Psoas muscle (tissue), 7 donors: ENCODE measurements at regions not wholly inside any gene's neighbourhood (a gene's known extent, or its start where the extent isn't known, plus 50 kb on each side); places are given as distances from the start of the nearest gene placed in this dataset.
A peak's percentile ranks its signal among the peaks of the same experiment; 100 is the strongest.

Source experiments
- ATAC-seq, 4 donors: fragments of 200-7000 bp; cut with Tn5 transposase; one replicate each; pipeline ENCODE4 v1.9.1; 2020; ENCODE audit warnings: moderate library complexity in 3 of 4, mild to moderate bottlenecking in 2 of 4
- DNase-seq, 2 donors: peaks; one replicate each; pipeline ENCODE4 v3.0.0-alpha.2; 2020
- H3K27ac ChIP-seq: fragments of 200-600 bp; one replicate; pipeline ENCODE4 v1.8.0; 2022
- H3K27me3 ChIP-seq, 3 donors: fragments of 200-600 bp in 1 of 3; one replicate each; pipeline versions ENCODE4 v1.6.1 to v1.8.0; 2013 to 2022; ENCODE audit warnings: low read length in 2 of 3, mild to moderate bottlenecking in 2 of 3, moderate library complexity in 1 of 3; ENCODE audit not compliant: insufficient read depth in 3 of 3
- H3K36me3 ChIP-seq, 2 donors: fragments of 200-600 bp in 1 of 2; one replicate each; pipeline versions ENCODE4 v1.6.1 to v1.8.0; 2013 to 2022; ENCODE audit warnings: low read depth in 1 of 2, mild to moderate bottlenecking in 1 of 2, moderate library complexity in 1 of 2; ENCODE audit not compliant: insufficient read depth in 1 of 2
- H3K4me1 ChIP-seq: fragments of 200-600 bp; one replicate; pipeline ENCODE4 v1.8.0; 2022
- H3K4me3 ChIP-seq: fragments of 200-600 bp; one replicate; pipeline ENCODE4 v1.8.0; 2022; ENCODE audit warnings: mild to moderate bottlenecking
- H3K9me3 ChIP-seq: fragments of 200-600 bp; one replicate; pipeline ENCODE4 v1.8.0; 2022
- WGBS, 3 donors: extraction: QIAGEN DNeasy Blood & Tissue Kit; methylation state at CpG; one replicate each; pipeline versions ENCODE4 v1.1.6 to v1.1.7; 2013; 5-methylcytosine and 5-hydroxymethylcytosine counted together
- intact Hi-C, 2 donors: fragments of 100-400 bp; cut with DNase I; formaldehyde crosslinking; loops; one replicate each; pipeline versions ENCODE4 v1.11.0 to v1.14.2; 2022
- TF ChIP-seq, protein P1 (sequence below): fragments of 200-600 bp; IDR thresholded peaks from one replicate; pipeline ENCODE4 v1.8.0; 2022; ENCODE audit warnings: antibody characterized with exemption
- donor health status: healthy with polysubstance abuse.
- donor health status: DM: no; HTN: no; CAD: no; lungs with moderate emphysema.
- donor health status: Bipolar disorder and iron deficiency.
- donor health status: healthy.
- donor health status: DM: yes; HTN: yes; CAD: no.
- donor health status: DM: no; HTN: no; CAD: no.
- donor health status: DM: yes; HTN: yes; CAD: no.

DNA sequence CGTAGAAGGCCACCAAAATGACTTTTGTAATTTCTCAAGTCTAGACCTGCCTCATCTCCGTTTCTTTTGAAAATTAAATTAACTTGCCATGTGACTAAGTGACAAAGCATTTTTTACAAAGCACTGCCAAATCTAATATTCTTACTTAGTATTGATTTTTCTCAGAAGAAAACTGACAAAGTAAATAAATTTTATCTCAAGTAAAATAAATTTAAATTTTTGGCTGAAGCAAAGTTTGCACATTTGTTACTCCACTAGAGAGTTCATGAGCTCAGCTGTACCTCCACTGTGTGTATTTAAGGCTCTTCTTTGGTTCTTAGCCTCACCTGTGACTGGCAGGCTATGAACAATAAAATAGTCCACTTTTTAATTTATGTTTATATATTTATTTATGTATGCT lies 441.1 kb upstream of the PCDH10 start:
- TF ChIP-seq, protein P1, sequence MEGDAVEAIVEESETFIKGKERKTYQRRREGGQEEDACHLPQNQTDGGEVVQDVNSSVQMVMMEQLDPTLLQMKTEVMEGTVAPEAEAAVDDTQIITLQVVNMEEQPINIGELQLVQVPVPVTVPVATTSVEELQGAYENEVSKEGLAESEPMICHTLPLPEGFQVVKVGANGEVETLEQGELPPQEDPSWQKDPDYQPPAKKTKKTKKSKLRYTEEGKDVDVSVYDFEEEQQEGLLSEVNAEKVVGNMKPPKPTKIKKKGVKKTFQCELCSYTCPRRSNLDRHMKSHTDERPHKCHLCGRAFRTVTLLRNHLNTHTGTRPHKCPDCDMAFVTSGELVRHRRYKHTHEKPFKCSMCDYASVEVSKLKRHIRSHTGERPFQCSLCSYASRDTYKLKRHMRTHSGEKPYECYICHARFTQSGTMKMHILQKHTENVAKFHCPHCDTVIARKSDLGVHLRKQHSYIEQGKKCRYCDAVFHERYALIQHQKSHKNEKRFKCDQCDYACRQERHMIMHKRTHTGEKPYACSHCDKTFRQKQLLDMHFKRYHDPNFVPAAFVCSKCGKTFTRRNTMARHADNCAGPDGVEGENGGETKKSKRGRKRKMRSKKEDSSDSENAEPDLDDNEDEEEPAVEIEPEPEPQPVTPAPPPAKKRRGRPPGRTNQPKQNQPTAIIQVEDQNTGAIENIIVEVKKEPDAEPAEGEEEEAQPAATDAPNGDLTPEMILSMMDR: no peak
- Histone ChIP-seq H3K9me3 (no peaks in the 10 kb centered on the region), H3K4me1 (no peaks in the 10 kb centered on the region), H3K27ac (no peak overlapping the region), H3K36me3 (no peaks in the 10 kb centered on the region), H3K4me3 (no peak overlapping the region), H3K27me3 (no peaks in the 10 kb centered on the region)
- DNase-seq (no peak), ATAC-seq (no peak)
- intact Hi-C loops: no loop called here
- WGBS, 3 donors: 76 to 81% (median 78%) methylated on average over 2 of the region's 2 CpGs

DNA sequence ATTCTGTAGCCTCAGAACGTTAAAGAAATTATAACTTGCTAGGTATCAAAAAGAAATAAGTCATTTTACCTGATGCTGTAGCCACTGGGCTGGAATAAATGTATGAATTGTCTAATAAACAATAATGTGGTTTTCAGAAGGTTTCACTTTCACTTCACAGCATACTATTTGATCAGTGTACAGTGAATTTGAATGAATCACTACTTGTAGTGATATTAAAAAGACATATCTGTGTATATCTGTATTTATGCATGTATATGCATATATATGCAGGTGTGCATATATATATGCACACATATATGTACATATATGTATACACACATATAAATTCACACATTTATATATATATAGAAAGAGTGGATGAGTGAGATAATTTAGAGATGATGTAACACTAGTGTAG lies 440.0 kb upstream of the PCDH10 start:
- TF ChIP-seq, protein P1: no peak
- 38 to 56% (median 40%) methylated on average over 1 of the region's 1 CpG for WGBS, 3 donors
- H3K27ac ChIP-seq: no peak overlapping the region

DNA sequence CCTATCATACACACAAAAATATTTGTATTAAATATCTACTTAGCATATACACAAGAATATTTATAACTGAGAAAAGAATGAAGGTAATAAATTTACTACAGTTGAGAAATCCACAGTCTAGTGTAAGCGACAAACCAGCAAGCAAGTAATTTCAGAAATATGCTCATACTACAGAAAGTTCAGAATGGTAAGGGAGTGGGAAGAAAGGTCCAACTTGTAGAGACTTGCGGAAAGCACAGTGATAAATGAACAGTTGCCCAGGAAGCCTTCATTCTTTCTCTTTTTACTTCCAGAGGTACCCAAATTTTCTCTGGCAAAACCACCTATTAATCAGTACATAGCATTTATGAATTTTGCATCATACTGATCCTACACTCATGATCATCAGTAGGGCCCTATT lies 438.1 kb upstream of the PCDH10 start:
- no peak overlapping the region for H3K27ac ChIP-seq
- intact Hi-C loops: no loop called here
- ATAC-seq: no peak
- 94 to 98% (median 96%) methylated on average over 2 of the region's 2 CpGs for WGBS, 3 donors
- H3K36me3 ChIP-seq: no peaks in the 10 kb centered on the region
- DNase-seq: no peak
- H3K4me1 ChIP-seq: no peaks in the 10 kb centered on the region
- TF ChIP-seq, protein P1: no peak
- H3K27me3 ChIP-seq: no peaks in the 10 kb centered on the region
- no peaks in the 10 kb centered on the region for H3K9me3 ChIP-seq
- no peak overlapping the region for H3K4me3 ChIP-seq

More for the DNA sequence above, 440.0 kb upstream of the PCDH10 start:
- no peak overlapping the region for H3K4me3 ChIP-seq
- H3K36me3 ChIP-seq: no peaks in the 10 kb centered on the region
- H3K4me1 ChIP-seq: no peaks in the 10 kb centered on the region
- ATAC-seq (no peak), DNase-seq (no peak)
- no peaks in the 10 kb centered on the region for H3K27me3 ChIP-seq
- no peaks in the 10 kb centered on the region for H3K9me3 ChIP-seq
- intact Hi-C loops: no loop called here

DNA sequence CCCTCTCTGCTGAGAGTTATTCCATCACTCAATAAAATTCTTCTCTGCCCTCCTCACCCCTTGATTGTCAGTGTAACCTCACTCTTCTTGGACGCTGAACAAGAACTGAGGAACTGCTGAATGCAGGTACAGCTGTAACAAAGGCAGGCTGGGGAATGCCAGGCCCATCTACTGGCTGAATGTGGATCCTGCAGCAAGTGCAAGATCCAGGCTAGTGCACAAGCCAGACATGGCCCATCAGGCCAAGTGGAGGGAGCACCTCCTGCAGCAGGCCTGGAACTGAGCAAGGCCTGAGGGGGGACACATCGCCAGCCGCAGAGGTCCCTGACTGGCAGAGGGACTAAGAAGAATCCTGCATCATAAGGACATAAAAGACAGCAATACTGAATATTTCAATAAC lies 411.8 kb upstream of the PCDH10 start:
- Histone ChIP-seq H3K9me3 (no peaks in the 10 kb centered on the region), H3K27me3 (no peaks in the 10 kb centered on the region), H3K27ac (no peak overlapping the region), H3K4me3 (no peak overlapping the region), H3K4me1 (no peaks in the 10 kb centered on the region), H3K36me3 (no peaks in the 10 kb centered on the region)
- TF ChIP-seq, protein P1: no peak
- DNase-seq (peak in 1 of 2 donors; percentile 37), ATAC-seq (no peak)
- WGBS, 3 donors: 87 to 90% (median 89%) methylated on average over 3 of the region's 3 CpGs
- intact Hi-C loops: no loop called here

DNA sequence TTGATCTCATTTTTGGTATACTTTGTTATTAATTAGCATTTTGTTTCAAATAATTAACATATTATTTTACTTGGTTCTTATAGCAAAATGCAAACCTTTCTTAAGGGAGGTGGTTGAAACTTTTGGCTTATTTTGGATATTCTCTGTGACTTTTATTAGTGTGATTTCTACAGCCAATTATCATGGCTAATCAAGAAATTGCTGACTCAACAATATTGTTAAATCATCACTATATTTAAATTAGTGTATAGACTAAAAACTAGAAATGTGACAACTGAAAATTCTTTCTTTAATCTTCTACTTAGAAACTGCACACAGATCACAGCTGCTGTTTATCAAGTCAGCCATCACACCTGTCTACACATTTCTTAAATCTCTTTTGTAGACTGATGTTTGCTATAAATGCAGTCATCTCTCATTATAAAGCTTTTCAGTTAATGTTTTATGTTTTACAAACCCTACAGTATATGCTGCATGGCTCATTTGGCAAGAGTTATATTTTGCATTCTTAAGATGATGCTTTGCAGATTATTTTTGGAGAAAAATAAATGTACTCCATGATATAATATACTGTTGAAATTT lies 389.8 kb upstream of the PCDH10 start:
- no peaks in the 10 kb centered on the region for H3K36me3 ChIP-seq
- H3K4me1 ChIP-seq: no peaks in the 10 kb centered on the region
- TF ChIP-seq, protein P1: no peak
- no peaks in the 10 kb centered on the region for H3K27me3 ChIP-seq
- no peaks in the 10 kb centered on the region for H3K9me3 ChIP-seq
- H3K27ac ChIP-seq: no peak overlapping the region
- ATAC-seq: no peak
- H3K4me3 ChIP-seq: no peak overlapping the region
- no peak for DNase-seq
- intact Hi-C loops: no loop called here
